ENCODE measurements at regions not wholly inside any gene's neighbourhood (a gene's known extent, or its start where the extent isn't known, plus 50 kb on each side); places are given as distances from the start of the nearest gene placed in this dataset.

DNA sequence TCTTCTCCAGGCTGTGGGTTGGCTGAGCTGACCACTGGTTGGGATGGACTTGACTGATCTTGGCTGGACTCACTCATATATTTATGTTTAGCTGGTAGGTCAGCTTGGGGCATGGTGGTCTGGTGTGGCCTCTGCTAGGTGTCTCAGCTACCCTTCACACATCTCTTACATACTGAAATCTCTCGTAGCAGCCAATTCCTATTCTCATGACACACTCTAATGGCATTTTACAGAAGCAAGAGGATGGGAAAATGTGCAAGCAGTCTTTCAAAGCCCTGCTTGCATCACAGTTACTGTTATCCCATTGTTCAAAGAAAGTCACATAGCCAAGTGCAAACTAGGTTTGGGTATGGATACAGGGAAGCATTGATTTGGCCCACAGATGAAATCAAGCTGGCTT, 55.5 kb upstream of the PCDH18 start:
- DNase-seq (ENCODE audit: low read depth in 4 of 4, low spot score in 1 of 4) = no peak

DNA sequence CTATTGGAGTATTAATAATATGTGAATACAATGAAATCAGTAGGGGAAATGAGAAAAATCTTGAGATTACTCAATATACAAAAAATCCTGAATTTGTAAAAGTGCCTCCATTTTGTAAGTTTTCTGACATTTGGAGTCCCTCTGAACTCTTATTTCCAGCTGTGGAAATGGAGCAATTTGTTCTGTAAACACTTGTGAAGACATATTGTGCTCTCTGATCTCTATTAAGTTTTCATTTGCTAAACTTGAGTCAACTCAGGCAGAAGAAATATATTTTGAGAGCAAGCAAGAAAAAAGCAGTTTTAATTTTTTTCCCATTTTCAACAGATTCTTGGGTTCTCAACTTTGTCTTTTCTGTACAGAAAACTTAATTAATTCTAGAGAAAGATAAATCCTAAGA, 51.4 kb upstream of the PCDH18 start:
- no peak for DNase-seq (ENCODE audit: low read depth in 4 of 4, low spot score in 1 of 4)

Measured in stimulated activated CD4-positive, alpha-beta T cell treated with anti-CD3 and anti-CD28 coated beads, Interleukin-1b, Interleukin-23, amount 100 ng/mL, for 24 hours (primary cell).